Natural killer cell treated with Interleukin-12 subunit alpha and Interleukin-12 subunit beta and Interleukin-15 and Interleukin-18, amount 100 ng/mL, for 72 hours (primary cell): ENCODE measurements at regions not wholly inside any gene's neighbourhood (a gene's known extent, or its start where the extent isn't known, plus 50 kb on each side); places are given as distances from the start of the nearest gene placed in this dataset.

Source experiments
- ATAC-seq, 2 donors: fragments of 150-1000 bp; cut with Tn5 transposase in 1 of 2; sonication (Bioruptor Pico), chemical (Tn5 transposase) in 1 of 2; 2 replicates each; pipeline ENCODE4 v1.10.0; 2021
- DNase-seq: peaks from one replicate; pipeline ENCODE4 v3.0.0; 2022; ENCODE audit warnings: low spot score
- H3K27ac Mint-ChIP-seq, 2 donors: 1 replicate in 1 of 2; 2 replicates in 1 of 2; pipeline ENCODE4 v1.8.0; 2022; ENCODE audit warnings: mixed read lengths in 2 of 2, mild to moderate bottlenecking in 1 of 2, moderate library complexity in 1 of 2
- H3K27me3 Mint-ChIP-seq, 2 donors: 1 replicate in 1 of 2; 2 replicates in 1 of 2; pipeline ENCODE4 v1.8.0; 2022; ENCODE audit warnings: mixed read lengths in 2 of 2
- H3K36me3 Mint-ChIP-seq: one replicate; pipeline ENCODE4 v1.8.0; 2022; ENCODE audit warnings: mixed read lengths
- H3K4me1 Mint-ChIP-seq, 2 donors: 1 replicate in 1 of 2; 2 replicates in 1 of 2; pipeline ENCODE4 v1.8.0; 2022; ENCODE audit warnings: low read depth in 2 of 2, mixed read lengths in 2 of 2, mild to moderate bottlenecking in 1 of 2
- H3K4me3 Mint-ChIP-seq: one replicate; pipeline ENCODE4 v1.8.0; 2022; ENCODE audit warnings: mixed read lengths
- H3K9me3 Mint-ChIP-seq: 2 replicates; pipeline ENCODE4 v1.8.0; 2022; ENCODE audit warnings: mixed read lengths

GRCh38 chrX:39451046-39451445 lies 646.7 kb downstream of the BCOR start:
- ATAC-seq (no peak), DNase-seq (no peak)
- no peak overlapping the region for H3K27ac Mint-ChIP-seq
- H3K4me3 Mint-ChIP-seq: no peak overlapping the region
- H3K4me1 Mint-ChIP-seq: no peaks in the 10 kb centered on the region
- no peaks in the 10 kb centered on the region for H3K9me3 Mint-ChIP-seq
- peaks cover 12 to 25% of the 10 kb centered on the region in 2 donors for H3K27me3 Mint-ChIP-seq
- H3K36me3 Mint-ChIP-seq: no peaks in the 10 kb centered on the region

- H3K27me3 Mint-ChIP-seq: peaks cover 12 to 28% of the 10 kb centered on the region in 2 donors
- H3K4me1 Mint-ChIP-seq: no peaks in the 10 kb centered on the region
- H3K36me3 Mint-ChIP-seq: no peaks in the 10 kb centered on the region
- H3K27ac Mint-ChIP-seq: no peak overlapping the region
- H3K9me3 Mint-ChIP-seq: no peaks in the 10 kb centered on the region
- no peak overlapping the region for H3K4me3 Mint-ChIP-seq
- no peak for DNase-seq
- ATAC-seq: no peak
These were observed 645.4 kb downstream of the BCOR start for GRCh38 chrX:39452401-39452800.

DNA sequence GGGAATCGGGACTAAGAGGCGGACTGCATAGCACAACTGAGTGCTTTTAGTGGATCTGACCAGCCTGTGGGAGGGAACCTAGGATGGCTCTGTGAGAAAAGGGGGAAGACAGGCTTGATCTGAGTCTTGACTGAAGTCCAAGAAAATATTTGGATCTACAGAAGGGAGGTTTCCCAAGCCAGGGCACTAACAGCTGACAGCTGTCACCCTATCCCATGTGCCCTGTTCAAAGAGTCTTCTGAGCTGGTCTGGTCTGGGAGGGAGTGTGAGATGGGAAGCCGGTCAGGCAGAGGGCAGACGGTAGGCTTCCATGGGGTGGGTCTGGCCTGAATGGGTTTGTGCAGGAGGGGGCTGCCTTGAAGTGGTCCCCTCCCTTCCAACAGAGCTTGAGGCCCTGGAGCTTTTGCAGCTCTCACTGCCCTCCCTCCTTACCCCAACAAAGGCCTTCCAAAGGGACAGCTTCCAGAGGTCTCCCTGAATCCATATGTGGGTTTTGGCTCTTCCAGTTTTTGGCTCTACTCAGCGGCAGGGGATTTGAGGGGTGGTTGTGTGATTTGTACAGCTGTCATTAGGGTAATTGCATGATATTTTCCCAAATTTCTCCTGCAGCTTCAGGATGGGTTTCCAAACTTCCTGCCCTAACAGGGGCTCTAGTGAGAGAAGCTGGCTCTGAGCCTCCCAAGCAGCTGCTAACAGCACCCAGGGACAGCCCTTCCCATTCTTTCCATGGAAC lies 643.7 kb downstream of the BCOR start:
- no peaks in the 10 kb centered on the region for H3K4me1 Mint-ChIP-seq
- H3K4me3 Mint-ChIP-seq: no peak overlapping the region
- H3K27me3 Mint-ChIP-seq: peaks cover 0 to 25% of the 10 kb centered on the region in 2 donors
- no peaks in the 10 kb centered on the region for H3K9me3 Mint-ChIP-seq
- H3K36me3 Mint-ChIP-seq: no peaks in the 10 kb centered on the region
- no peak overlapping the region for H3K27ac Mint-ChIP-seq
- DNase-seq (no peak), ATAC-seq (no peak)

DNA sequence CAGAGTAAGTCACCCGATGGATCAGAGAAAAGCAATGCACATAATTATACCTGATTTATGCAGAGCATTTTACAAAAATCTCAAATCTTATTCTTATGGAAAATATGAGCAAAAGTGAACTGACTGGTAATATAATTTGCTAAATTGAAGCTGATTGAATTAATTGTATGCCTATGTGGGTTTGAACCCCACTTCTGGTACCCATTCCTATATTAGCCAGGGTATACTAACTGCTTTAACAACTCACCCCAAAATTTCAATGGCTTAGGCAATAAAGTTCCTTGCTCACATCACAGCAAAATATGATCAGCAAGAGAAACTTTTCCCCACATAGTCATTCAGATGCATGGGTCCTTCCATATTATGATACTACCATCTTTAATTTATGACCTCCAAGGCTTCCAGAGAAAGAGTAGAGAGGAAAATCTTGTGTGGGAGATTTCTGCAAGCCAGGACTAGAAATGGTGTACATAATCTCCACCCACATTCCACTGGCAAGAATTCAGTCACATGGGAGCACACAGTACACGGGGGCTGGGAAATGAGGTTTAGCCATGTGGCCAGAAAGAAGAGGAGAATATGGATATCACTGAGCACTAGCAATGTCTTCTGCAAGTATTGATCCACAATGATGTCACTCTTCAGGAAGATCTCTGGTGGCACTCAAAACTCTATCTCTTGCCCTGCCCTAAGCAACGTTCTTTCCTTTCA lies 640.7 kb downstream of the BCOR start:
- no peaks in the 10 kb centered on the region for H3K4me1 Mint-ChIP-seq
- H3K4me3 Mint-ChIP-seq: no peak overlapping the region
- peaks cover 3 to 15% of the 10 kb centered on the region in 2 donors for H3K27me3 Mint-ChIP-seq
- no peaks in the 10 kb centered on the region for H3K36me3 Mint-ChIP-seq
- H3K9me3 Mint-ChIP-seq: no peaks in the 10 kb centered on the region
- DNase-seq: no peak
- H3K27ac Mint-ChIP-seq: no peak overlapping the region
- no peak for ATAC-seq

- no peaks in the 10 kb centered on the region for H3K4me1 Mint-ChIP-seq
- H3K4me3 Mint-ChIP-seq: no peak overlapping the region
- H3K27ac Mint-ChIP-seq: no peak overlapping the region
- peaks cover 14 to 21% of the 10 kb centered on the region in 2 donors for H3K27me3 Mint-ChIP-seq
- no peak for DNase-seq
- H3K36me3 Mint-ChIP-seq: no peaks in the 10 kb centered on the region
- H3K9me3 Mint-ChIP-seq: no peaks in the 10 kb centered on the region
- ATAC-seq: no peak
These were observed 639.0 kb downstream of the BCOR start for GRCh38 chrX:39458779-39459178.

GRCh38 chrX:39459204-39459603 lies 638.6 kb downstream of the BCOR start:
- ATAC-seq (no peak), DNase-seq (no peak)
- no peaks in the 10 kb centered on the region for H3K9me3 Mint-ChIP-seq
- no peaks in the 10 kb centered on the region for H3K36me3 Mint-ChIP-seq
- H3K4me1 Mint-ChIP-seq: no peaks in the 10 kb centered on the region
- H3K27me3 Mint-ChIP-seq: peaks cover 12 to 25% of the 10 kb centered on the region in 2 donors
- no peak overlapping the region for H3K27ac Mint-ChIP-seq
- no peak overlapping the region for H3K4me3 Mint-ChIP-seq

DNA sequence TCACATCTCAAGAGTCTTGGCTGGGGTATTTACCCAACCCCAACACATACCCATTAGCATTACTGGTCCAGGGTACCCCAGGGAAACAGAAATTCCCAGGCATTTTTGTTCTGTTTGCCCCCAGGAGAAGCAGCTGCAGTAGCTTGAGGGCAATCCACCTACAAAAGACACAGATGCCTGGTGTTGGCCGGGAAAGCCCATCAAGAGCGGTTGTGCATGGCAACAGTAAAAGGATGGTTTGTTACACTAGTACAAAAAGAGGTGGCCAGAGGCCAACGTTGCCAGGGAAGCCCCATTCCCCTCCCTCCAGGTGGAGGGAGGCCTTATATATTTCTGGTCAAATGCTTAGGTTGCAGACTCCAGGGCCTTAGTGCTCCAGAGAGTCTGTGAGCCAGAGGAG lies 637.8 kb downstream of the BCOR start:
- H3K36me3 Mint-ChIP-seq: no peaks in the 10 kb centered on the region
- DNase-seq (no peak), ATAC-seq (no peak)
- peaks cover 18 to 33% of the 10 kb centered on the region in 2 donors for H3K27me3 Mint-ChIP-seq
- H3K9me3 Mint-ChIP-seq: no peaks in the 10 kb centered on the region
- H3K4me1 Mint-ChIP-seq: no peaks in the 10 kb centered on the region
- no peak overlapping the region for H3K27ac Mint-ChIP-seq
- H3K4me3 Mint-ChIP-seq: no peak overlapping the region

GRCh38 chrX:39460499-39460898 lies 637.3 kb downstream of the BCOR start:
- no peak overlapping the region for H3K27ac Mint-ChIP-seq
- no peak for DNase-seq
- no peaks in the 10 kb centered on the region for H3K4me1 Mint-ChIP-seq
- H3K9me3 Mint-ChIP-seq: no peaks in the 10 kb centered on the region
- H3K4me3 Mint-ChIP-seq: no peak overlapping the region
- no peak for ATAC-seq
- H3K36me3 Mint-ChIP-seq: no peaks in the 10 kb centered on the region
- H3K27me3 Mint-ChIP-seq: peaks cover 18 to 34% of the 10 kb centered on the region in 2 donors

DNA sequence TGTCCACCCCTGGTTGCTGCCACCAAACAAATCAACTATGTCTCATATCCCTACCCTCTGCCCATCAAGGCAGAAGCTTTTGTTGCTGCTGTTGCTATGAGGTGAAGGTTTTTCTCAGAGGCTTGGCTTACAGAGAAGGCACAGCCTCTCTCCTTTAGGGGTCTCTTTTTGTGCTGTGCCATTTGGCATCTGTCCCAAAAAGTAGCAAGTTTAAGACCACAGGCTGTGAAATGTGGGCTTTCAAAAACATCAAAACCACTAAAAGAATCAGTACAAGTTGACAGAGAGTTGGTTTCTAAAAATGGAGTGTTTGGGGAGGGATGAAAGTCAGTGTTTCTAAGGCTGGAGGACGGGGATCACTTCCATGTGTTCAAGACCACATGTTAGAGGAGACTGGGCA lies 634.9 kb downstream of the BCOR start:
- no peaks in the 10 kb centered on the region for H3K4me1 Mint-ChIP-seq
- peaks cover 11 to 34% of the 10 kb centered on the region in 2 donors for H3K27me3 Mint-ChIP-seq
- DNase-seq: no peak
- no peak overlapping the region for H3K4me3 Mint-ChIP-seq
- no peaks in the 10 kb centered on the region for H3K36me3 Mint-ChIP-seq
- no peak overlapping the region for H3K27ac Mint-ChIP-seq
- ATAC-seq: no peak
- no peaks in the 10 kb centered on the region for H3K9me3 Mint-ChIP-seq

DNA sequence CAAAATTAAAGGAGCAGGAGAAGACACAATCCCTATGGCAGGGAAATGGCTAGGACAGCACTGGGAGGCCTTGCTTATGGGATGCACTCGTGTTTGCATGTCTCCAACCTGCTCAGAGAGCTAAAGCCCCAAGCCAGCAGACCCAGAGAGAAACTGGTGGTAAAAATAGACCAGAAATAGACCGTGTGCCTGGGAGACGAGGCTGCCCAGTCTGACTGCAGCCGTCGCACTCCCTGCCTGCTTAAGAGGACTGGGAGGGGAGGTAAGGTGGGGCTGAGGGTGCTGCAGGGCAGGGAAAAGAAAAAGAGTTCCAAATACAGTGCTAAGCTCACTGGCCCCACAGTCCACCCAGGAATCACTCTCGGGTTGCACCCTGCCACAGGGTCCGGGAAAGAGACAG lies 633.5 kb downstream of the BCOR start:
- H3K27me3 Mint-ChIP-seq: peaks cover 10 to 34% of the 10 kb centered on the region in 2 donors
- no peak for DNase-seq
- no peak for ATAC-seq
- H3K4me3 Mint-ChIP-seq: no peak overlapping the region
- no peaks in the 10 kb centered on the region for H3K36me3 Mint-ChIP-seq
- H3K4me1 Mint-ChIP-seq: no peaks in the 10 kb centered on the region
- H3K9me3 Mint-ChIP-seq: no peaks in the 10 kb centered on the region
- H3K27ac Mint-ChIP-seq: no peak overlapping the region

DNA sequence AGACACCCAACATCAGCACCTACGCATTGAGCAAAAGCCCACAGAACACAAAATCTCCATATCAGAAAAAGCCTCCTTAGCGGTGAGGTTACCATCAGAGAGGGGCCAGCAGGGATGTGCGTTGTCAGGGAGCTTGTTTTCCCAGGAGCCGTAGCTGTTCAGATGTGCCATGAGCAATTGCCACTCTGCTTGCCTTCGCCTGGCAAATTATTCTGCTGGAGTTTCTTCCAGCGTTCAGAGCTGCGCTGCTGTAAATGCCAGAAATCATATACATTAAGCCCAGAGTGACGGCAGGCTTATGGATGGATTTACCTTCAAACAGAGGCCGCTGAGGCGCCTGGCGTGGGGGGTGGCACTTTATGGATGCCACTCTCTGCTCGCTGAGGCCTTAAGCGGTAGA lies 632.3 kb downstream of the BCOR start:
- no peak overlapping the region for H3K27ac Mint-ChIP-seq
- H3K4me1 Mint-ChIP-seq: no peaks in the 10 kb centered on the region
- ATAC-seq (no peak), DNase-seq (no peak)
- H3K4me3 Mint-ChIP-seq: no peak overlapping the region
- peaks cover 10 to 34% of the 10 kb centered on the region in 2 donors for H3K27me3 Mint-ChIP-seq
- H3K9me3 Mint-ChIP-seq: no peaks in the 10 kb centered on the region
- H3K36me3 Mint-ChIP-seq: no peaks in the 10 kb centered on the region

- DNase-seq: no peak
- Mint-ChIP-seq H3K36me3 (no peaks in the 10 kb centered on the region), H3K27ac (no peak overlapping the region), H3K4me1 (no peaks in the 10 kb centered on the region), H3K9me3 (no peaks in the 10 kb centered on the region), H3K4me3 (no peak overlapping the region), H3K27me3 (peaks cover 10 to 34% of the 10 kb centered on the region in 2 donors)
- no peak for ATAC-seq
These were observed 631.9 kb downstream of the BCOR start for GRCh38 chrX:39465906-39466305.

- DNase-seq: no peak
- Mint-ChIP-seq H3K4me3 (no peak overlapping the region), H3K4me1 (no peaks in the 10 kb centered on the region), H3K9me3 (no peaks in the 10 kb centered on the region), H3K36me3 (no peaks in the 10 kb centered on the region), H3K27ac (no peak overlapping the region), H3K27me3 (peaks cover 9 to 10% of the 10 kb centered on the region in 2 donors)
- ATAC-seq: no peak
These were observed 628.6 kb downstream of the BCOR start for GRCh38 chrX:39469126-39469525.

- Mint-ChIP-seq H3K27me3 (peaks cover 0 to 11% of the 10 kb centered on the region in 2 donors), H3K4me3 (no peak overlapping the region), H3K36me3 (no peaks in the 10 kb centered on the region), H3K4me1 (no peaks in the 10 kb centered on the region), H3K27ac (no peak overlapping the region), H3K9me3 (no peaks in the 10 kb centered on the region)
- no peak for DNase-seq
- ATAC-seq: no peak
These were observed 627.0 kb downstream of the BCOR start for GRCh38 chrX:39470588-39471407.
